Endothelial cell of umbilical vein (primary cell): ENCODE measurements at regions not wholly inside any gene's neighbourhood (a gene's known extent, or its start where the extent isn't known, plus 50 kb on each side); places are given as distances from the start of the nearest gene placed in this dataset.

Source experiments
- EZH2 ChIP-seq: IDR thresholded peaks from 2 replicates; pipeline ENCODE4 v1.6.1; 2012; ENCODE audit warnings: borderline replicate concordance, low read depth, mild to moderate bottlenecking, moderate library complexity, low read length, inconsistent platforms; ENCODE audit not compliant: severe bottlenecking
- FOS ChIP-seq: IDR thresholded peaks from 2 replicates; pipeline ENCODE4 v1.6.1; 2011; ENCODE audit warnings: mild to moderate bottlenecking, low read length, moderate library complexity, borderline replicate concordance; ENCODE audit not compliant: insufficient read depth
- MAX ChIP-seq: IDR thresholded peaks from 2 replicates; pipeline ENCODE4 v1.6.1; 2011; ENCODE audit not compliant: insufficient read depth, insufficient read length
- MYC ChIP-seq: IDR thresholded peaks from one replicate; pipeline ENCODE4 v1.6.1; 2011; ENCODE audit warnings: mild to moderate bottlenecking, low read depth, low read length
- POLR2A ChIP-seq: IDR thresholded peaks from 2 replicates; pipeline ENCODE4 v1.6.1; 2012; ENCODE audit warnings: low read depth, mild to moderate bottlenecking, control low read depth, low read length
- POLR2AphosphoS5 ChIP-seq: IDR thresholded peaks from 2 replicates; pipeline ENCODE4 v1.6.1; 2012; ENCODE audit warnings: low read depth, mild to moderate bottlenecking, control low read depth, low read length, moderate library complexity; ENCODE audit not compliant: insufficient read depth
- TF ChIP-seq, protein P1 (sequence below), 2 donors: IDR thresholded peaks; 1 replicate in 1 of 2; 2 replicates in 1 of 2; pipeline ENCODE4 v1.5.1; 2011; ENCODE audit warnings: low read length in 2 of 2, mild to moderate bottlenecking in 2 of 2, moderate library complexity in 2 of 2, control low read depth in 1 of 2, inconsistent platforms in 1 of 2, low read depth in 1 of 2; ENCODE audit not compliant: insufficient read depth in 1 of 2; ENCODE audit errors: extremely low read depth in 1 of 2

DNA sequence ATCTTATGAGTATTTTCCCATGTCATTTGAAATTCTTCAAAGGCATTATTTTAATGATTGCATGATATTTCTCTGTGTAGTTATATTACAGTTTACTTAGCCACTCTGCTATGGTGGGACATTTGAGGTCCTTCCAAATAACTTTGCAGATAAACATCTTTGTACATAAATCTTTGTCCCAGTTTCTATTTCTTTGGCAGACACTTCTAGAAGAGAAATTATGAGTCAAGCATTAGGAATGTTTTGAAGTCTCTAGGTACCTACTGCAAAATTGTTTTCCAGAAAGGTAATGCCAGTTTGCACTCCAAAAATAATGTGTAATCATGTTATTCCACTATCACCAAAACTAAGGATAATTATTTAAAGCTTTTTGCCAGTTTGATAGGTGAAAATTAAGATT, 149.7 kb downstream of the EN1 start:
- no peak for TF ChIP-seq POLR2A
- TF ChIP-seq, protein P1, sequence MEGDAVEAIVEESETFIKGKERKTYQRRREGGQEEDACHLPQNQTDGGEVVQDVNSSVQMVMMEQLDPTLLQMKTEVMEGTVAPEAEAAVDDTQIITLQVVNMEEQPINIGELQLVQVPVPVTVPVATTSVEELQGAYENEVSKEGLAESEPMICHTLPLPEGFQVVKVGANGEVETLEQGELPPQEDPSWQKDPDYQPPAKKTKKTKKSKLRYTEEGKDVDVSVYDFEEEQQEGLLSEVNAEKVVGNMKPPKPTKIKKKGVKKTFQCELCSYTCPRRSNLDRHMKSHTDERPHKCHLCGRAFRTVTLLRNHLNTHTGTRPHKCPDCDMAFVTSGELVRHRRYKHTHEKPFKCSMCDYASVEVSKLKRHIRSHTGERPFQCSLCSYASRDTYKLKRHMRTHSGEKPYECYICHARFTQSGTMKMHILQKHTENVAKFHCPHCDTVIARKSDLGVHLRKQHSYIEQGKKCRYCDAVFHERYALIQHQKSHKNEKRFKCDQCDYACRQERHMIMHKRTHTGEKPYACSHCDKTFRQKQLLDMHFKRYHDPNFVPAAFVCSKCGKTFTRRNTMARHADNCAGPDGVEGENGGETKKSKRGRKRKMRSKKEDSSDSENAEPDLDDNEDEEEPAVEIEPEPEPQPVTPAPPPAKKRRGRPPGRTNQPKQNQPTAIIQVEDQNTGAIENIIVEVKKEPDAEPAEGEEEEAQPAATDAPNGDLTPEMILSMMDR (IDR thresholded peaks at IDR 0.05; ENCODE audit: extremely low read depth in 1 of 2, insufficient read depth in 1 of 2, low read depth in 1 of 2, low read length in 2 of 2), result no peak
- no peak for TF ChIP-seq POLR2AphosphoS5
- TF ChIP-seq FOS, result no peak
- TF ChIP-seq MAX, result no peak
- TF ChIP-seq MYC, result no peak
- TF ChIP-seq EZH2, result no peak
